Calu3 (cell line): ENCODE measurements at regions not wholly inside any gene's neighbourhood (a gene's known extent, or its start where the extent isn't known, plus 50 kb on each side); places are given as distances from the start of the nearest gene placed in this dataset.

ENCODE experiments used
- BruUV-seq: library from RNA; stranded (reverse); fragments of 400-500 nt; replicated peaks from 2 replicates; lab custom pipeline; 2021; lab: Mats Ljungman, UMichigan
- CTCF ChIA-PET: fragments of 300-600 bp; sonication (Branson Sonifier 250); formaldehyde crosslinking; loops from one replicate; lab custom pipeline; 2022; ENCODE audit warnings: antibody characterized with exemption; lab: Charles Lee
- DNase-seq: peaks from one replicate; pipeline ENCODE4 v3.0.0; 2022
- H3K27ac Mint-ChIP-seq: one replicate; pipeline ENCODE4 v1.8.0; 2022; ENCODE audit warnings: mixed read lengths; ENCODE audit not compliant: unreplicated experiment
- H3K27me3 Mint-ChIP-seq: one replicate; pipeline ENCODE4 v1.8.0; 2022; ENCODE audit warnings: mixed read lengths; ENCODE audit not compliant: unreplicated experiment
- H3K36me3 Mint-ChIP-seq: one replicate; pipeline ENCODE4 v1.8.0; 2022; ENCODE audit warnings: mild to moderate bottlenecking, moderate library complexity, mixed read lengths; ENCODE audit not compliant: insufficient read depth, unreplicated experiment
- H3K4me1 Mint-ChIP-seq: one replicate; pipeline ENCODE4 v1.8.0; 2022; ENCODE audit warnings: mild to moderate bottlenecking, low read depth, mixed read lengths; ENCODE audit not compliant: unreplicated experiment
- H3K4me3 Mint-ChIP-seq: one replicate; pipeline ENCODE4 v1.8.0; 2022; ENCODE audit warnings: mild to moderate bottlenecking, low read depth, moderate library complexity, mixed read lengths; ENCODE audit not compliant: unreplicated experiment
- H3K9me3 Mint-ChIP-seq: one replicate; pipeline ENCODE4 v1.8.0; 2022; ENCODE audit warnings: low read depth, mixed read lengths; ENCODE audit not compliant: unreplicated experiment
- CTCF ChIP-seq: fragments of 200-600 bp; IDR thresholded peaks from one replicate; pipeline ENCODE4 v1.8.0; 2022; ENCODE audit warnings: antibody characterized with exemption; ENCODE audit not compliant: unreplicated experiment
- intact Hi-C: fragments of 100-400 bp; cut with micrococcal nuclease; formaldehyde crosslinking; loops from one replicate; pipeline ENCODE4 v1.10.0; 2022; ENCODE audit not compliant: unreplicated experiment

- H3K27ac Mint-ChIP-seq: no peak overlapping the region
- H3K4me1 Mint-ChIP-seq: no peaks in the 10 kb centered on the region
- no peak overlapping the region for H3K4me3 Mint-ChIP-seq
- H3K36me3 Mint-ChIP-seq: no peaks in the 10 kb centered on the region
- TF ChIP-seq CTCF: no peak
- no peak for DNase-seq
- intact Hi-C loops: no loop called here
- no peaks in the 10 kb centered on the region for H3K27me3 Mint-ChIP-seq
- H3K9me3 Mint-ChIP-seq: peaks cover 4% of the 10 kb centered on the region
- CTCF ChIA-PET: no interaction called here
- no TSS peak for BruUV-seq
Measured at GRCh38 chr9:107223381-107223780, 59.7 kb upstream of the RAD23B start.

DNA sequence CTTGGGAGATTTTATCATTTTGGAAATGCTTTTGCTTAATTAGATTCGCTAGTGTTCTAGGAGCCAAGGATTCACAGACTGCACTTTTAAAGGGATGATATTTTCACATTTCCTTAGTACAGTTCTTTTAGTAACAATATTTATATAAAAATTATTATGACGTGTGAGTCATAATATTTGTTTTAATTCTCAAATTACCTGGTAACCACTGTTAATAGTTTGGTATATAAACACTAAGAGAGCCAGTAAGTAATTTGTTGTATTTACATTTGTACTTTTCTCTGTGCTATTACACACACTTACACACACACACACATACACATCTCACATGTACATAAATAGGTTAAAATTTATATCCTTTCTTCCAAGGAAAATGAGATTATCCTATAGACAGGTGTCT is 58.8 kb upstream of the RAD23B start:
- BruUV-seq: no TSS peak
- Mint-ChIP-seq H3K4me3 (no peak overlapping the region), H3K4me1 (no peaks in the 10 kb centered on the region), H3K9me3 (no peaks in the 10 kb centered on the region), H3K27me3 (no peaks in the 10 kb centered on the region), H3K36me3 (no peaks in the 10 kb centered on the region), H3K27ac (no peak overlapping the region)
- CTCF ChIA-PET: no interaction called here
- intact Hi-C loops: no loop called here
- TF ChIP-seq CTCF: no peak
- DNase-seq: no peak

- no TSS peak for BruUV-seq
- Mint-ChIP-seq H3K4me1 (no peaks in the 10 kb centered on the region), H3K9me3 (no peaks in the 10 kb centered on the region), H3K27ac (no peak overlapping the region), H3K27me3 (no peaks in the 10 kb centered on the region), H3K36me3 (no peaks in the 10 kb centered on the region), H3K4me3 (no peak overlapping the region)
- no peak for DNase-seq
- intact Hi-C loops: no loop called here
- CTCF ChIA-PET: no interaction called here
- no peak for TF ChIP-seq CTCF
Measured at GRCh38 chr9:107226421-107226820, 56.7 kb upstream of the RAD23B start.

DNA sequence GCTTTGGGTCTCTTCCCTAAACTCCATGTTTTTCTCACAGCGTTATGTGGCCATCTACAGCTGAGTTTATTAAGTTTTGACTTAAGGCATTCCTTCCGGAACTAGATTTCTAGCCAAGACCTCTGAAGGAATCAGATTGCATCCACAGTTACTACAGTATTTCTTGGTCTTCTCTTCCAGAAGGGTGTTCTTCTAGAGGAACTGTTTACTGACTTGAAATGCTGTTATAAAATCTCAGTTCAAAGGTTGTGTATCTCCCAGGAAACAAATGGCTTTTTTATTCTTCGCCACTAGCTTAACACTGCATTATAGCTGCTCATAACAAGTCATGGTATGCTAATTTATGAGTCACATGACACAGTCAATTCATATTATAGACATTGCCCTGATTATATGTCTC is 55.3 kb upstream of the RAD23B start:
- H3K27ac Mint-ChIP-seq: no peak overlapping the region
- TF ChIP-seq CTCF: no peak
- CTCF ChIA-PET: no interaction called here
- H3K4me1 Mint-ChIP-seq: no peaks in the 10 kb centered on the region
- no peaks in the 10 kb centered on the region for H3K27me3 Mint-ChIP-seq
- intact Hi-C loops: no loop called here
- BruUV-seq: no TSS peak
- no peak for DNase-seq
- H3K9me3 Mint-ChIP-seq: no peaks in the 10 kb centered on the region
- no peak overlapping the region for H3K4me3 Mint-ChIP-seq
- H3K36me3 Mint-ChIP-seq: no peaks in the 10 kb centered on the region
